ENCODE measurements at regions not wholly inside any gene's neighbourhood (a gene's known extent, or its start where the extent isn't known, plus 50 kb on each side); places are given as distances from the start of the nearest gene placed in this dataset.

GRCh38 chr5:167242701-167243100 lies 1048.7 kb upstream of the WWC1 start:
- no peak for DNase-seq

GRCh38 chr5:167243463-167243862 lies 1048.0 kb upstream of the WWC1 start:
- no peak for DNase-seq

GRCh38 chr5:167244583-167244982 lies 1046.9 kb upstream of the WWC1 start:
- DNase-seq: no peak

- no peak for DNase-seq
Observed at GRCh38 chr5:167245868-167246267, 1045.6 kb upstream of the WWC1 start.

GRCh38 chr5:167247816-167248215 lies 1043.6 kb upstream of the WWC1 start:
- DNase-seq: no peak

- DNase-seq: no peak
Observed at GRCh38 chr5:167248257-167248656, 1043.2 kb upstream of the WWC1 start.

GRCh38 chr5:167250996-167251395 lies 1040.4 kb upstream of the WWC1 start:
- no peak for DNase-seq

- DNase-seq: no peak
Observed at GRCh38 chr5:167254132-167254531, 1037.3 kb upstream of the WWC1 start.

GRCh38 chr5:167255926-167256325 lies 1035.5 kb upstream of the WWC1 start:
- DNase-seq: no peak

- DNase-seq: no peak
Observed at GRCh38 chr5:167259806-167260205, 1031.6 kb upstream of the WWC1 start.

GRCh38 chr5:167261309-167262100 lies 1029.9 kb upstream of the WWC1 start:
- DNase-seq: no peak

GRCh38 chr5:167263185-167263584 lies 1028.3 kb upstream of the WWC1 start:
- DNase-seq: no peak

GRCh38 chr5:167264348-167264747 lies 1027.1 kb upstream of the WWC1 start:
- no peak for DNase-seq

GRCh38 chr5:167268337-167268736 lies 1023.1 kb upstream of the WWC1 start:
- DNase-seq: no peak

GRCh38 chr5:167269146-167269545 lies 1022.3 kb upstream of the WWC1 start:
- no peak for DNase-seq

- DNase-seq: no peak
Observed at GRCh38 chr5:167271081-167271480, 1020.4 kb upstream of the WWC1 start.

- no peak for DNase-seq
Observed at GRCh38 chr5:167271511-167271910, 1019.9 kb upstream of the WWC1 start.

GRCh38 chr5:167280111-167280510 lies 1011.3 kb upstream of the WWC1 start:
- DNase-seq: no peak

- no peak for DNase-seq
Observed at GRCh38 chr5:167281925-167282324, 1009.5 kb upstream of the WWC1 start.

- no peak for DNase-seq
Observed at GRCh38 chr5:167283691-167284090, 1007.8 kb upstream of the WWC1 start.

- no peak for DNase-seq
Observed at GRCh38 chr5:167284222-167284890, 1007.1 kb upstream of the WWC1 start.

GRCh38 chr5:167285591-167285990 lies 1005.9 kb upstream of the WWC1 start:
- DNase-seq: no peak

GRCh38 chr5:167286891-167287290 lies 1004.6 kb upstream of the WWC1 start:
- DNase-seq: no peak

- DNase-seq: no peak
Observed at GRCh38 chr5:167290478-167290877, 1001.0 kb upstream of the WWC1 start.

Data from COR-L47 (cell line).